ENCODE measurements at regions not wholly inside any gene's neighbourhood (a gene's known extent, or its start where the extent isn't known, plus 50 kb on each side); places are given as distances from the start of the nearest gene placed in this dataset.

DNA sequence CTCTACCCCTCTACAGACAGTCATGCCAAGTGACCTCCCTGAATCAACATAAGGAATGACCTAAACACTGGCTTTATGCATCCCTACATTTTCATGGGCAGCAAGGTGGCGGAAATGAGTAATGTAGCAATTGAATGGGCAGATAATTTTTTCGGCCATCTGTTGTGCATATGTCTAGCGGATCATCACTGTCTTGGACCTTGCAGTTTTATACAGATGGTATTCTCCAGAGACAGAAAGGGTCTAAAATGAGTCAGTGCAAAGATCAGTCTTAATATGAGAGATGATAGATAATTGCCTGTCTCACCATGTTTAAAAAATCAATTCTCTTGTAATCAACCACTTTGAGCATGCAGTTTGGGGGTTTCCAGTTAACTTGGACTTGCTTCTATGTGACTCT lies 177.3 kb upstream of the DKK2 start:
- TF ChIP-seq POLR2A (IDR thresholded peaks at IDR 0.05; ENCODE audit: low read depth, low read length) (no peak), MYC (IDR thresholded peaks at IDR 0.05; ENCODE audit: low read depth, low read length) (no peak), EZH2 (IDR thresholded peaks at IDR 0.05; ENCODE audit: borderline replicate concordance, low read depth, low read length, severe bottlenecking) (no peak), POLR2AphosphoS5 (IDR thresholded peaks at IDR 0.05; ENCODE audit: insufficient read depth, low read depth, low read length) (no peak)
- Histone ChIP-seq H3K9me3 (replicated peaks; ENCODE audit: control insufficient read depth, insufficient read depth, low read length) (no peaks in the 10 kb centered on the region), H3K4me2 (ENCODE audit: insufficient read depth, low read length) (no peak overlapping the region), H3K27ac (ENCODE audit: insufficient read depth, low read depth, low read length) (no peak overlapping the region), H3K9me1 (replicated peaks; ENCODE audit: control insufficient read depth, extremely low read depth, insufficient read depth, low read length) (no peaks in the 10 kb centered on the region), H2AFZ (ENCODE audit: low read depth, low read length) (no peak overlapping the region), H3K27me3 (ENCODE audit: control insufficient read depth in 2 of 2, insufficient read depth in 2 of 2, low read length in 2 of 2) (peaks cover 0 to 2% of the 10 kb centered on the region in 2 experiments), H3K36me3 (ENCODE audit: control insufficient read depth in 2 of 2, extremely low read depth in 1 of 2, insufficient read depth in 2 of 2, low read length in 2 of 2) (no peaks in the 10 kb centered on the region), H3K79me2 (ENCODE audit: control insufficient read depth, insufficient read depth, low read length) (no peaks in the 10 kb centered on the region), H3K4me1 (ENCODE audit: control insufficient read depth, extremely low read depth, insufficient read depth, low read length) (no peaks in the 10 kb centered on the region), H3K4me3 (replicated peaks in 1 of 3; ENCODE audit: insufficient read depth in 1 of 3, low read depth in 1 of 3, low read length in 3 of 3) (no peak overlapping the region), H4K20me1 (replicated peaks; ENCODE audit: control insufficient read depth, extremely low read depth, insufficient read depth, low read length) (no peaks in the 10 kb centered on the region), H3K9ac (replicated peaks; ENCODE audit: extremely low read depth, insufficient read depth, low read length) (no peak overlapping the region)
- dilution Hi-C loops (cut with MboI; ENCODE audit: extremely low pct_ligation_motif_present, low sequenced_read_pairs) (no loop called here), intact Hi-C loops (cut with micrococcal nuclease) (no loop called here)
- DNase-seq (ENCODE audit: low read depth, low spot score) (no peak), FAIRE-seq (no peak)
- POLR2A ChIA-PET, result no interaction called here
- BruUV-seq (replicated peaks), result no TSS peak
- CTCF ChIA-PET, result no interaction called here

DNA sequence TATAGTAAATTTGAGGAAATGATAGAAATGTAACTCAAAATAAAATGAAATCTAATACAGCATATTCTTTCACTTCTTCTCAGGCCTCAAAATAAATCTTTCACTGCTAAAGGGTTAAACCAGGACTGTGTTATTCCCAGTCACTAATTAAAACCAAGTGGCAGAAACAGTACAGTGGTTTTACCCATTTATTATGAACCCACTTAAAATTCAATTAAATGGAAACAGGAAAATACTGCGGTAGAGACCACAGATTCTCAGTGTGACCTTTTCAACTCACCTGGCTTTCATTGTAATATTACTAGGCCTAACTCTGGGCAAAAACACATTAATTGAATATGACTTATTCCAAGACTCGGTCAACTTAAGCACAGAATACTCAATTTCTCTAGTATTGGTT lies 176.5 kb upstream of the DKK2 start:
- H4K20me1 ChIP-seq (replicated peaks; ENCODE audit: control insufficient read depth, extremely low read depth, insufficient read depth, low read length), result no peaks in the 10 kb centered on the region
- dilution Hi-C loops (cut with MboI; ENCODE audit: extremely low pct_ligation_motif_present, low sequenced_read_pairs) (no loop called here), intact Hi-C loops (cut with micrococcal nuclease) (no loop called here)
- no peak overlapping the region for H2AFZ ChIP-seq (ENCODE audit: low read depth, low read length)
- FAIRE-seq (no peak), DNase-seq (ENCODE audit: low read depth, low spot score) (no peak)
- no peak overlapping the region for H3K9ac ChIP-seq (replicated peaks; ENCODE audit: extremely low read depth, insufficient read depth, low read length)
- no peak overlapping the region for H3K4me2 ChIP-seq (ENCODE audit: insufficient read depth, low read length)
- no peak for TF ChIP-seq POLR2A (IDR thresholded peaks at IDR 0.05; ENCODE audit: low read depth, low read length)
- TF ChIP-seq MYC (IDR thresholded peaks at IDR 0.05; ENCODE audit: low read depth, low read length), result no peak
- no peak for TF ChIP-seq GATA2 (IDR thresholded peaks at IDR 0.05; ENCODE audit: insufficient read depth, insufficient read length, low read depth, low read length)
- no peak for TF ChIP-seq JUN (IDR thresholded peaks at IDR 0.05; ENCODE audit: borderline replicate concordance, insufficient read depth, insufficient read length, low read depth)
- TF ChIP-seq, protein P1, sequence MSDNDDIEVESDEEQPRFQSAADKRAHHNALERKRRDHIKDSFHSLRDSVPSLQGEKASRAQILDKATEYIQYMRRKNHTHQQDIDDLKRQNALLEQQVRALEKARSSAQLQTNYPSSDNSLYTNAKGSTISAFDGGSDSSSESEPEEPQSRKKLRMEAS (IDR thresholded peaks at IDR 0.05; ENCODE audit: insufficient read depth, insufficient read length), result no peak
- TF ChIP-seq, protein P2, sequence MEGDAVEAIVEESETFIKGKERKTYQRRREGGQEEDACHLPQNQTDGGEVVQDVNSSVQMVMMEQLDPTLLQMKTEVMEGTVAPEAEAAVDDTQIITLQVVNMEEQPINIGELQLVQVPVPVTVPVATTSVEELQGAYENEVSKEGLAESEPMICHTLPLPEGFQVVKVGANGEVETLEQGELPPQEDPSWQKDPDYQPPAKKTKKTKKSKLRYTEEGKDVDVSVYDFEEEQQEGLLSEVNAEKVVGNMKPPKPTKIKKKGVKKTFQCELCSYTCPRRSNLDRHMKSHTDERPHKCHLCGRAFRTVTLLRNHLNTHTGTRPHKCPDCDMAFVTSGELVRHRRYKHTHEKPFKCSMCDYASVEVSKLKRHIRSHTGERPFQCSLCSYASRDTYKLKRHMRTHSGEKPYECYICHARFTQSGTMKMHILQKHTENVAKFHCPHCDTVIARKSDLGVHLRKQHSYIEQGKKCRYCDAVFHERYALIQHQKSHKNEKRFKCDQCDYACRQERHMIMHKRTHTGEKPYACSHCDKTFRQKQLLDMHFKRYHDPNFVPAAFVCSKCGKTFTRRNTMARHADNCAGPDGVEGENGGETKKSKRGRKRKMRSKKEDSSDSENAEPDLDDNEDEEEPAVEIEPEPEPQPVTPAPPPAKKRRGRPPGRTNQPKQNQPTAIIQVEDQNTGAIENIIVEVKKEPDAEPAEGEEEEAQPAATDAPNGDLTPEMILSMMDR (IDR thresholded peaks at IDR 0.05; ENCODE audit: extremely low read depth in 1 of 2, insufficient read depth in 1 of 2, low read depth in 1 of 2, low read length in 2 of 2), result no peak
- H3K4me1 ChIP-seq (ENCODE audit: control insufficient read depth, extremely low read depth, insufficient read depth, low read length), result no peaks in the 10 kb centered on the region
- POLR2A ChIA-PET, result no interaction called here
- no peak overlapping the region for H3K27ac ChIP-seq (ENCODE audit: insufficient read depth, low read depth, low read length)
- H3K36me3 ChIP-seq (ENCODE audit: control insufficient read depth in 2 of 2, extremely low read depth in 1 of 2, insufficient read depth in 2 of 2, low read length in 2 of 2), result no peaks in the 10 kb centered on the region
- no peaks in the 10 kb centered on the region for H3K9me3 ChIP-seq (replicated peaks; ENCODE audit: control insufficient read depth, insufficient read depth, low read length)
- H3K9me1 ChIP-seq (replicated peaks; ENCODE audit: control insufficient read depth, extremely low read depth, insufficient read depth, low read length), result no peaks in the 10 kb centered on the region
- H3K79me2 ChIP-seq (ENCODE audit: control insufficient read depth, insufficient read depth, low read length), result no peaks in the 10 kb centered on the region
- BruUV-seq (replicated peaks), result no TSS peak
- H3K27me3 ChIP-seq (ENCODE audit: control insufficient read depth in 2 of 2, insufficient read depth in 2 of 2, low read length in 2 of 2), result peaks cover 0 to 2% of the 10 kb centered on the region in 2 experiments
- CTCF ChIA-PET, result no interaction called here
- no peak overlapping the region for H3K4me3 ChIP-seq (replicated peaks in 1 of 3; ENCODE audit: insufficient read depth in 1 of 3, low read depth in 1 of 3, low read length in 3 of 3)
